PFSK-1 (cell line): ENCODE measurements at regions not wholly inside any gene's neighbourhood (a gene's known extent, or its start where the extent isn't known, plus 50 kb on each side); places are given as distances from the start of the nearest gene placed in this dataset.

Source experiments
- FOXP2 ChIP-seq: optimal IDR thresholded peaks from 2 replicates; pipeline ENCODE3; 2011; ENCODE audit warnings: borderline replicate concordance, control low read depth, inconsistent platforms; ENCODE audit not compliant: insufficient read depth; ENCODE audit errors: extremely low read length, extremely low read depth
- POLR2AphosphoS5 ChIP-seq: IDR thresholded peaks from 2 replicates; pipeline ENCODE4 v1.6.1; 2012; ENCODE audit warnings: low read depth, mild to moderate bottlenecking, control low read depth, low read length, moderate library complexity
- SIN3A ChIP-seq: IDR thresholded peaks from 2 replicates; pipeline ENCODE4 v1.6.1; 2012; ENCODE audit warnings: mild to moderate bottlenecking, low read length, moderate library complexity, borderline replicate concordance; ENCODE audit not compliant: insufficient read depth
- TAF1 ChIP-seq: IDR thresholded peaks from 2 replicates; pipeline ENCODE4 v1.6.1; 2012; ENCODE audit warnings: low read length, control low read depth, borderline replicate concordance; ENCODE audit not compliant: insufficient read depth

- TF ChIP-seq TAF1 (no peak), POLR2AphosphoS5 (no peak), SIN3A (no peak), FOXP2 (no peak)
Measured at GRCh38 chr7:88665892-88666514, 93.5 kb upstream of the ZNF804B start.
